ENCODE measurements at regions not wholly inside any gene's neighbourhood (a gene's known extent, or its start where the extent isn't known, plus 50 kb on each side); places are given as distances from the start of the nearest gene placed in this dataset.
"Not testable (repeated sequence)": the region's sequence is repeated elsewhere in the genome, so short reads cannot be mapped to it uniquely, and the experiment has no call there.

DNA sequence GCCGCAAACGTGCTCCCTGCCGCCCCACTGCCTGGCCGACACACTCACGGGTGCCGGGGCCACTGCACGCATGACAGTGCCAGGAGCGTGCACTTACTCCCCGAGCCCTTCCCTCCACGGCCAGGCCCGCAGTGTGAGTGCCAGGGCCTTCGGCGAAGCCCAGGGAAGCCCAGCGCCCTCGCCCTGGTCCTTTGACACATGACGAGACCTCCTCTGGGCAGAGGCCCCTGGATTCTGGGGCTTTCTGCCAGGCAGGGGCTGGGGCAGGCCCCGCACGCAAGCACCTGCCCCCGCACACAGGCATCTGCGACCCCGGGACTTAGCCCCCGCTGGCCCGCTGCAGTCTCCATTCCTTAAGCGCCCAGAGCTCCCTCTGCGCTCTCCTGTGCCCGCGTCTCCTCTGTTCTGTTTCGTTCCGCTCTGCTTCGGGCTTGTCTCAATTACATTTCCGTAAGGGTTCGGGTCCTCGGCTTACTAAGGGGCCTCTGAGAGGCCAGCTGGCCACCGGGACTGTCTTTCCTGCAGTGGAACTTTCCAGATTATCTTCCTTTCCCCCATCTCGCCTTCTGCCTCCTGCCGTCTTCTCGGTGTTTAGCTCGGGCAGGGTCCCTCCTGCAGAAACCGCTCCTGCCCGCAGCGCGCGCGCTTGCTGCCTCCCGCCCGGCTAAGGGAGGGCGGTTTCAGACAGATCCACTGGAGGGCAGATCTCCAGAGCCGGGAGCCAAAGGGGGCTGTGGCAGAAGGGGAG lies 98.8 kb downstream of the ING1 start:
- Mint-ChIP-seq H3K9me3 (no peaks in the 10 kb centered on the region), H3K4me1 (ENCODE audit: low read depth) (peaks cover 21% of the 10 kb centered on the region), H3K36me3 (ENCODE audit: insufficient read depth in 2 of 2) (no peaks in the 10 kb centered on the region), H3K27me3 (ENCODE audit: low read depth) (peaks cover 49% of the 10 kb centered on the region), H3K4me3 (peak overlapping the region; percentile 60 to 76), H3K27ac (no peak overlapping the region)
- DNase-seq = no peak
- ATAC-seq (replicated peaks in 1 of 2) = peak in 1 of 2 donors; percentile 41

DNA sequence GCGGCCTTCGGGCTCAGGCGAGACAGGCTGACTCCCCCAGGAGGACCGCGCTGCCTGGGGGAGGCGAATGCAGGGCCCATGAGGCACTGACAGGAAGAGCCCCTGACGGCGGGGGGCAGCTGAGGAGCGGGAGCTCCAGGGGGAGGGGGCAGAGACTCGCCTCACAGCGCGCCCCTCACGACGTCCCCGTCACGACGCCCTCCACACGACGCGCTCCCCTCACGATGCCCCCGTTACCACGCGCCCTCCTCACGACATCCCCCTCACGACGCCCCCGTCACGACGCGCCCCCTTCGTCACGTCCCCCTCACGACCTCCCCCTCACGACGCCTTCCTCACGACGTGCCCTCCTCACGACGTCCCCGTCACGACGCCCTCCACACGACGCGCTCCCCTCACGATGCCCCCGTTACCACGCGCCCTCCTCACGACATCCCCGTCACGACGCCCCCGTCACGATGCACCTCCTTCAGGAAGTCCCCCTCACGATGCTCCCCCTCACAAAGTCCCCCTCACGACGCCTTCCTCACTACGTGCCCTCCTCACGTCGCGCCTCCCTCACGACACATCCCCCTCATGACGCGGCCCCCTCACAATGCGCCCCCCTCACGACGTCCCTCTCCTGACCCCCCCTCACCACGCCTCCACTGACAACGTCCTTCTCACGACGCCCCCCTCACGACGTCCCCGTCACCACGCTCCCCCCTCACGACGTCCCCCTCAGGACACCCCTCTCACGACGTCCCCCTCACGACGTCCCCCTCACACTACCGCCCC lies 99.6 kb downstream of the ING1 start:
- peak in 1 of 2 donors; percentile 24 for ATAC-seq (replicated peaks in 1 of 2)
- no peak overlapping the region for H3K27ac Mint-ChIP-seq
- H3K4me3 Mint-ChIP-seq = peak overlapping the region; percentile 60 to 76
- DNase-seq = no peak
- no peaks in the 10 kb centered on the region for H3K9me3 Mint-ChIP-seq
- peaks cover 45% of the 10 kb centered on the region for H3K27me3 Mint-ChIP-seq (ENCODE audit: low read depth)
- H3K36me3 Mint-ChIP-seq (ENCODE audit: insufficient read depth in 2 of 2) = no peaks in the 10 kb centered on the region
- peaks cover 21% of the 10 kb centered on the region for H3K4me1 Mint-ChIP-seq (ENCODE audit: low read depth)

DNA sequence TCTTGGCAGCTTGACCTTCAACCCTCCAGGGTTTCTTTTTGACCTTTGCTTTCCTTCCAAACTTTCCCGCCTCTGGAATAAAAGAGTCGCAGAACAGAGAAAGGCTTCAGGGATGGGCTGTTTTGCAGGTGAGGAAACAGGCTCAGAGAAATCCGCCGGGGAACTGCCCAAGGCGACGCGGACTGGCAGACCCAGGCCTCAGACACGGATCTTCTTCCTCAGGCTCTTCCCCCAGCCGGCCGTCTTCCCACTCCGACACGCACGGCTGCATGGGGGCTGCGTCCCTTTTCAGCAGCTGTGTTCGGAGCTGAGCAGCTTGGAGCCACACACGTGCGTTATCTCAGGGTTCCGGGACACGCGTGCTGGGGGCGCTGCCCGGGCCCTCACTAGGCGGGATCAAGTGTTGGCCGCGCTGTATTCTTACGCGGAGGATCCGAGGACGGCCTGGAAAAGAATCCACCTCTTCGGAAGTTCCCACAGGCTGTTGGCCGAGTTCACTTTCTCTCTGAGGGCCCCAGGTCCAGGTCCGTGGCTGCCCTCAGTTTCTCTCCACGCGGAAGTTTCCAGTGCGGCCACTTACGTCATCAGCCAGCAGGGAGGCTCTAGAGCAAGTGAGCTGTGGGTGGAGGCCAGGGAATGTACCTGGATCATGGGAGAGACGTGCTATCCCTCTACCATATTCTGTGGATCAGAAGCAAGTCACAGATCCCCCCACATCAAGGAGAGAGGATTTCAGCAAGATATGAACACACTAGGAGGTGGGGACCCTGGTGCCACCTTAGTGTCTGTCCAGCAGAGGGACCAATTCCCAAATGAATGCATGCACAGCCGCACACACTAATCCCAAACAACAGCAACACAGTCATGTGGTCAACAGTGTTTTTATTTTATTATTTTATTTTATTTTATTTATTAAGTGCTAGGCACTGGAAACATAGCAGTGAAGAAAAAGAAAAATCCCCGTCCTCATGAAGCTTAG lies 100.4 kb downstream of the ING1 start:
- no peak for ATAC-seq (replicated peaks in 1 of 2)

DNA sequence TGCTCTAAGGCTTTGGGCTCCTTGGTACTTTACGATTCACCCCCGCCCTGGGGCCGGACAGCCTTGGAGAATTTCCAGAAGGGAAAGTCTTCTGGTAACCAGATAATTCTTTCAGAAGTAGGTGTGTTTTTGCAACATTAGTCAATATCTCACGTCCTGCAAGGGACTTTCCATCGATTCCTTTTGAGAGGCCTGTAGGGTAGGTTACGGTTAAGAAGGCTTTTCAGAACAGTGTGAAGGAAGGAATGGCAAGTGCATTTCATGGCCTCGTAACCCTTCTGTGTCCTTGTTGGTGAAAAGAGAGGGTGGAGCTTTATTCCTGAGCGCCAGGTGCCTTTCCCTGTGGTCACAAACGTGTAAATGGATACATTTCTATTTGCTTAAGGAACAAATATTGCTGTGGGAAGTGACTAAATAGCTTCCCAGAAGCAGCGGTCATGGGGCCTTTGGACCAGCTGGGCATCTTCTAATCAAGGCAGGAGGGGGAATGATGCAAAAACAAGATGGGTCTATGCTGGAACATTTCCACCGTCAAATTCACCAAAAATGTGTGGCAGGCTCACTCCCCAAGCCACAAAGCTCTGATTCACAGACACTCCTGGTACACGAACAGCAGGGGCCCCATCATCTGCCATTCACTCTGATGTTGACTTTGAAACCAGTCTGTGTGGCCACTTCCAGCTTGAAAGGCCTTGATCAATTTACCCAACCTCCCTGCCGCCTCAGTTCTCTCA lies 99.2 kb downstream of the ANKRD10 start:
- Mint-ChIP-seq H3K27me3 (ENCODE audit: low read depth) (peaks cover 26% of the 10 kb centered on the region), H3K9me3 (no peaks in the 10 kb centered on the region), H3K4me1 (ENCODE audit: low read depth) (peaks cover 21% of the 10 kb centered on the region), H3K27ac (no peak overlapping the region), H3K36me3 (ENCODE audit: insufficient read depth in 2 of 2) (no peaks in the 10 kb centered on the region), H3K4me3 (peak overlapping the region in 1 of 2 donors; percentile 12)
- ATAC-seq (replicated peaks in 1 of 2) (no peak), DNase-seq (no peak)

More for the DNA sequence above, 100.4 kb downstream of the ING1 start:
- DNase-seq = no peak
- H3K4me3 Mint-ChIP-seq = no peak overlapping the region
- H3K27ac Mint-ChIP-seq = no peak overlapping the region
- peaks cover 36% of the 10 kb centered on the region for H3K27me3 Mint-ChIP-seq (ENCODE audit: low read depth)
- no peaks in the 10 kb centered on the region for H3K9me3 Mint-ChIP-seq
- H3K36me3 Mint-ChIP-seq (ENCODE audit: insufficient read depth in 2 of 2) = no peaks in the 10 kb centered on the region
- peaks cover 21% of the 10 kb centered on the region for H3K4me1 Mint-ChIP-seq (ENCODE audit: low read depth)

DNA sequence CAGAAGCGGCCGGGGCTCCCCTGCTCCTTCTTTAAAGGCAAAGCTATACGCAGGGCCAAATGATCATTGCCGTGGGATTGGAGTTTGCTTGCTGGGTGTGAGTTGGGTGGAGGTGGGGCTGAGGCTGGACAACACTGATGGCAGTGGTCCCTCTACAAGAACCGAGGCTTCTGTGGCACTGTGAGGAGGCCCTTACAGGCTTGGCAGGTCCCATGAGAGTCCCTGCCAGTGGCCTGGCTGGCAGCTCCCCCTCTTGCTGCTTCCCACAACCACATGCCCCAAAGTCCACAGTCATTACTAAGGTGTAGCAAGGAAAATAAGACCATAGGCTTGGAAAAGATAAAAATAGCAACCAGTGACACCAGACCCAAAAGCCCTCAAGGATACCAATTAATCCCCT lies 98.4 kb downstream of the ANKRD10 start:
- ATAC-seq (replicated peaks in 1 of 2) (no peak), DNase-seq (no peak)
- peaks cover 18% of the 10 kb centered on the region for H3K27me3 Mint-ChIP-seq (ENCODE audit: low read depth)
- H3K4me3 Mint-ChIP-seq = no peak overlapping the region
- no peaks in the 10 kb centered on the region for H3K36me3 Mint-ChIP-seq (ENCODE audit: insufficient read depth in 2 of 2)
- no peak overlapping the region for H3K27ac Mint-ChIP-seq
- peaks cover 13% of the 10 kb centered on the region for H3K4me1 Mint-ChIP-seq (ENCODE audit: low read depth)
- H3K9me3 Mint-ChIP-seq = no peaks in the 10 kb centered on the region

DNA sequence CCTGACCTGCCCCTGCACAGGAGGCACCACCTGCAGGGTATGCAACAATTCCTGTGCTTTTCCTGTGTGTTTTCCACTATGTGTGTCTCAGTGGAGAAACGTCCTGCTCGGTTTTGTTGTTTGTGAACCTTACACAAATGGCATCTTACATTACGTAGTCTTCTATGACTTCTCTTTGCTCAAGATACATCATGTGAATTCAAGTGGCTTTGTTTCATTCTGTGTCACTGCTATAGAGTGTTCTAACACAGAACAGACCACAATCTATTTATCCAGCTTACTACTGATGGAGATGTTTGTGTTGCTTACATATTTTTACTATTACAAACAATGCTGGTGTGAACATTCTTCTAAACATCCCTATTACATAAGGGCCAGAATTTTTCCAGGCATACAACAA lies 97.7 kb downstream of the ANKRD10 start:
- Mint-ChIP-seq H3K27ac (no peak overlapping the region), H3K9me3 (no peaks in the 10 kb centered on the region), H3K27me3 (ENCODE audit: low read depth) (peaks cover 11% of the 10 kb centered on the region), H3K4me1 (ENCODE audit: low read depth) (peaks cover 11% of the 10 kb centered on the region), H3K4me3 (no peak overlapping the region), H3K36me3 (ENCODE audit: insufficient read depth in 2 of 2) (no peaks in the 10 kb centered on the region)
- no peak for DNase-seq
- ATAC-seq (replicated peaks in 1 of 2) = no peak

DNA sequence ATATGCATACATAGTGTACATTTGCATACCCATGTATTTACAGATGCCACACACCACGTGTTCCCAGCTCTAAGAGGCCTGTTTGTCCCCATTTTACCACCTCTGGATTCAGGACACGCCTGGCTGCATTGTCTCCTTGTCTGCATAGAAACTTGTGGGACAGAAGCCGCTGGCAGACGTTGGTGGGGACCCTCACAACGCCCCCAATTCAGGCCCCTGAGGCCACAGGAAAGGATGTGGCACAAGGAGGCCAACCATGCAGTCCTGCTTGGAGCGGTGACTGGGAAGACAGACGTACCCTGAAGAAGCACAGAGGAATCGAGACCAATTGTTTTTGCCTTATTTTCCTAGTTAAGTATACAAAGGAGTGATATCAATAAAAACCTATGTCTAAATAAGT lies 96.1 kb downstream of the ANKRD10 start:
- DNase-seq = no peak
- Mint-ChIP-seq H3K27me3 (ENCODE audit: low read depth) (peaks cover 3% of the 10 kb centered on the region), H3K36me3 (ENCODE audit: insufficient read depth in 2 of 2) (no peaks in the 10 kb centered on the region), H3K27ac (no peak overlapping the region), H3K4me1 (ENCODE audit: low read depth) (peaks cover 13% of the 10 kb centered on the region), H3K4me3 (no peak overlapping the region), H3K9me3 (no peaks in the 10 kb centered on the region)
- ATAC-seq (replicated peaks in 1 of 2) = no peak

DNA sequence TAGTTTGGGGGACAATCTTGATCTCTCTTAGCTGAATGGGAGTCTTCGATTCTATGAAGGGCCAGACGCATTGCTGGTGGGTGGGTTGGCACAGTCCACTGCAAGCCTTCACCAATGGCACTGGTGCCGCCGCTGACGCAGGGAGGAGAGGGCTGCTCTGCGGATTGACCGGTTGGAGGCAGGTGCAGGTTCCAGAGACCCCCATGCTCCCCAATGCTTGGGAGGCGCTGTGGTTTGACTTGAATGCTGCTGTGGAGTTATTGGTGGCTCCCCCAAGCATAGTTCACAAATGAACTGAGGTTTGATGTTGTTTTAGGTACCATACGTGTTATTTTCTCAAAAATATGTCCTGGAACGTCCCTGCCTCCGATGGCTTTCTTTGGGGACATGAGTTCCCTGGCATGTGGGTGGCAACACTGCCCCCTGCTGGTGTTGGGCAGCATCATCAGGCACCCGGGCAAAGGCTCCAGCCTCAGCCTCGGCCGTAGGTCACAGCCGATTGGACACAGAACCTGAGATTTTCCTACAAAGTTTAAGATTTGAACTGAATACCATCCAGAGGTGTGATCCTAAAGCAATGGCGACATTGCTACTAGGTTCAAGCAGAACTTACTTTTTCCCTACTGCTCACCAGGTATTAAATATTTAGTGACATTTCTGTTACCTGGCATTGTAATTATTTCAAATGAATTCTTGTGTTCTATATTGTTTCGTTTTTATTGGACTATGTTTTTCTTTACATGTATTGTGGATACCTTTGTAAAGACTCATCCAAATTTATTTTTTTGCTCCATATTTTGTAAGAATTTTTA lies 95.5 kb downstream of the ANKRD10 start:
- H3K27me3 Mint-ChIP-seq (ENCODE audit: low read depth) = no peaks in the 10 kb centered on the region
- DNase-seq (peak; percentile 69 to 82), ATAC-seq (replicated peaks in 1 of 2) (peak; percentile 78 to 83)
- no peaks in the 10 kb centered on the region for H3K9me3 Mint-ChIP-seq
- H3K4me1 Mint-ChIP-seq (ENCODE audit: low read depth) = peaks cover 17% of the 10 kb centered on the region
- peak overlapping the region in 1 of 2 donors; percentile 12 for H3K4me3 Mint-ChIP-seq
- H3K27ac Mint-ChIP-seq = no peak overlapping the region
- H3K36me3 Mint-ChIP-seq (ENCODE audit: insufficient read depth in 2 of 2) = no peaks in the 10 kb centered on the region

DNA sequence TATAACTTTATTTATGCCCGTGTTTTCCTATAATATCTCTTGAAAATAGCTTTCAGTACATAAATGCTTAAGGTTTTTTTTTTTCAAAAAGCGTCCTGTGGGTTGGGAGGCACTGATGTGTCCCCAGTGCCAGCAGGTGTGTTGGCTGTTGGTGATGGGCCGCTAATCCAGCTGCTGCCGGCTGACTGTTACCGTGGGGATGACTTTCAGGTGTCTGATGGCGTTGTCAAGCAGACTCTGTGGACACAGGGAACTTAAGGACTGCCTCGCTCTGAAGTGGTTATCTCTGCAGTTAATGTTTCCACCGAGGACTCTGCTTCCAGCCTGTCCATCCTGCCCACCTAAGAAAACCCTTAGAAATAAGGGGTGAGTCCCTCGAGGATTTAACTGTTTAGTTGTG lies 94.5 kb downstream of the ANKRD10 start:
- no peak for ATAC-seq (replicated peaks in 1 of 2)

DNA sequence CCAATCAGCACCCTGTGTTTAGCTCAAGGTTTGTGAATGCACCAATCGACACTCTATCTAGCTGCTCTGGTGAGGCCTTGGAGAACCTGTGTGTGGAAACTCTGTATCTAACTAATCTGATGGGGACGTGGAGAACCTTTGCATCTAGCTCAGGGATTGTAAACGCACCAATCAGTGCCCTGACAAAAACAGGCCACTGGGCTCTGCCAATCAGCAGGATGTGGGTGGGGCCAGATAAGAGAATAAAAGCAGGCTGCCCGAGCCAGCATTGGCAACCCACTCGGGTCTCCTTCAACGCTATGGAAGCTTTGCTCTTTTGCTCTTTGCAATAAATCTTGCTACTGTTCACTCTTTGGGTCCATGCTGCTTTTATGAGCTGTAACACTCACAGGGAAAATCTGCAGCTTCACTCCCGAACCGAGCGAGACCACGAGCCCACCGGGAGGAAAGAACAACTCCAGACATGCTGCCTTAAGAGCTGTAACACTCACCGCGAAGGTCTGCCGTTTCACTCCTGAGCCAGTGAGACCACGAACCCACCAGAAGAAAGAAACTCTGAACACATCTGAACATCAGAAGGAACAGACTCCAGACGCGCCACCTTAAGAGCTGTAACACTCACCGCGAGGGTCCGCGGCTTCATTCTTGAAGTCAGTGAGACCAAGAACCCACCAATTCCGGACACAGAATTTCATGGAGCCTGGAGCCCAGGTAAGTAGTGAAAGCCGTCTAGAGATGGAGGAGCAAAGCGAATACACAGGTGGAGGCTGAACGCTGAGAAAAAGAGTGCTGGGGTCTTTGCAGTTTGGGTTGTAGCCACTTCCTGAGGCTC lies 92.8 kb downstream of the ANKRD10 start:
- H3K27ac Mint-ChIP-seq; H3K9me3 Mint-ChIP-seq; H3K27me3 Mint-ChIP-seq (ENCODE audit: low read depth); H3K36me3 Mint-ChIP-seq (ENCODE audit: insufficient read depth in 2 of 2): not testable (repeated sequence)
- ATAC-seq (replicated peaks in 1 of 2) (peak in 1 of 2 donors; percentile 34), DNase-seq (peak in 1 of 2 donors; percentile 23)
- peaks cover 11% of the 10 kb centered on the region for H3K4me1 Mint-ChIP-seq (ENCODE audit: low read depth)
- H3K4me3 Mint-ChIP-seq = peak overlapping the region; percentile 57 to 82

More for the DNA sequence above, 94.5 kb downstream of the ANKRD10 start:
- Mint-ChIP-seq H3K27me3 (ENCODE audit: low read depth) (no peaks in the 10 kb centered on the region), H3K4me3 (no peak overlapping the region), H3K36me3 (ENCODE audit: insufficient read depth in 2 of 2) (no peaks in the 10 kb centered on the region), H3K27ac (no peak overlapping the region), H3K4me1 (ENCODE audit: low read depth) (peaks cover 18% of the 10 kb centered on the region), H3K9me3 (no peaks in the 10 kb centered on the region)
- DNase-seq = no peak

DNA sequence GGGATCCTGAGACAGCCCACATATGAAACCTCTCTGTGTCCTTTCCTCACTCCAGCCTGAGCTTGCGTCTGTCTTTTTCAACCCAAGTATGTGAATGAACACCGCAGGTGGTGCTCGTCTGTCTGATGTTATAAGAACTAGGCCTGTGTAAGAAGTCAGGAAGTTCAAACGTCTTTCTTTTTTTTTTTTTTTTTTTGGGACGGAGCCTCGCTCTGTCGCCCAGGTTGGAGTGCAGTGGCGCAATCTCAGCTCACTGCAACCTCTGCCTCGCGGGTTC lies 92.3 kb downstream of the ANKRD10 start:
- H3K9me3 Mint-ChIP-seq = no peaks in the 10 kb centered on the region
- no peak overlapping the region for H3K27ac Mint-ChIP-seq
- no peak for ATAC-seq (replicated peaks in 1 of 2)
- H3K4me1 Mint-ChIP-seq (ENCODE audit: low read depth) = peaks cover 11% of the 10 kb centered on the region
- DNase-seq = no peak
- H3K4me3 Mint-ChIP-seq = peak overlapping the region; percentile 57 to 82
- H3K27me3 Mint-ChIP-seq (ENCODE audit: low read depth) = no peaks in the 10 kb centered on the region
- no peaks in the 10 kb centered on the region for H3K36me3 Mint-ChIP-seq (ENCODE audit: insufficient read depth in 2 of 2)
